A549 (cell line): ENCODE measurements at regions not wholly inside any gene's neighbourhood (a gene's known extent, or its start where the extent isn't known, plus 50 kb on each side); places are given as distances from the start of the nearest gene placed in this dataset.

Source experiments
- ATAC-seq, 2 experiments: fragments of 200-7000 bp in 1 of 2; fragments of >200 bp in 1 of 2; cut with Nextera tagmentation in 1 of 2; cut with Tn5 transposase in 1 of 2; 3 replicates each; pipeline versions ENCODE4 v1.8.0 to v1.9.1; 2018 to 2020; ENCODE audit warnings: mild to moderate bottlenecking in 1 of 2, moderate library complexity in 1 of 2
- CTCF ChIA-PET: fragments of 300-600 bp; sonication (Branson Sonifier 250); formaldehyde crosslinking; extraction: SDS; loops from one replicate; lab custom pipeline; 2021; ENCODE audit warnings: antibody characterized with exemption, inconsistent platforms; lab: Yijun Ruan, JAX
- POLR2A ChIA-PET: fragments of 350-600 bp; formaldehyde crosslinking; extraction: SDS; loops from one replicate; lab custom pipeline; 2021; ENCODE audit warnings: antibody characterized with exemption, inconsistent platforms; lab: Yijun Ruan, JAX
- DNase-seq, 2 experiments: peaks; one replicate each; pipeline versions ENCODE4 v3.0.0 to v3.0.0-alpha.2; 2011 to 2016; ENCODE audit warnings: low read depth in 1 of 2, low spot score in 1 of 2
- FAIRE-seq: peaks from 2 replicates; lab custom pipeline; 2011; peaks lifted over from hg19 to GRCh38; lab: Jason Lieb, UNC
- H3K27ac ChIP-seq, 2 experiments: fragments of >200 bp; sonication (Bioruptor Twin); formaldehyde crosslinking; 3 replicates each; pipeline ENCODE4 v1.5.1; 2016 to 2017
- H3K4me1 ChIP-seq: fragments of >200 bp; sonication (Bioruptor Twin); formaldehyde crosslinking; 3 replicates; pipeline ENCODE4 v1.6.1; 2016
- H3K4me2 ChIP-seq: fragments of >200 bp; sonication (Bioruptor Twin); formaldehyde crosslinking; 3 replicates; pipeline ENCODE4 v1.6.1; 2016
- H3K4me3 ChIP-seq: fragments of >200 bp; sonication (Bioruptor Twin); formaldehyde crosslinking; 3 replicates; pipeline ENCODE4 v1.5.1; 2016
- H3K9me3 ChIP-seq: fragments of >200 bp; sonication (Bioruptor Twin); formaldehyde crosslinking; 3 replicates; pipeline ENCODE4 v1.6.1; 2016
- BCL3 ChIP-seq: fragments of >200 bp; sonication (Bioruptor Twin); formaldehyde crosslinking; IDR thresholded peaks from 3 replicates; pipeline ENCODE4 v1.6.1; 2016
- BHLHE40 ChIP-seq: IDR thresholded peaks from 2 replicates; pipeline ENCODE4 v1.6.1; 2012; ENCODE audit warnings: low read depth, low read length, inconsistent platforms
- CHD2 ChIP-seq: fragments of 150-350 bp; IDR thresholded peaks from 2 replicates; pipeline ENCODE4 v1.6.1; 2014; ENCODE audit warnings: low read length; ENCODE audit not compliant: partially characterized antibody
- CHD4 ChIP-seq: fragments of 200-600 bp; sonication (generic); IDR thresholded peaks from 2 replicates; pipeline ENCODE4 v1.6.1; 2016; ENCODE audit warnings: antibody characterized with exemption, mild to moderate bottlenecking, borderline replicate concordance
- E2F6 ChIP-seq: IDR thresholded peaks from 2 replicates; pipeline ENCODE4 v1.6.1; 2012; ENCODE audit warnings: low read depth, borderline replicate concordance
- EHF ChIP-seq: fragments of 250-450 bp; sonication (Bioruptor Pico); IDR thresholded peaks from 2 replicates; pipeline ENCODE4 v1.5.0; 2020; ENCODE audit warnings: mild to moderate bottlenecking
- EHMT2 ChIP-seq: fragments of 200-600 bp; sonication (generic); IDR thresholded peaks from 2 replicates; pipeline ENCODE4 v1.6.1; 2016; ENCODE audit warnings: antibody characterized with exemption, low read depth, mild to moderate bottlenecking, moderate library complexity
- ELK1 ChIP-seq: fragments of 150-350 bp; IDR thresholded peaks from 2 replicates; pipeline ENCODE4 v1.6.1; 2014; ENCODE audit warnings: low read depth, mild to moderate bottlenecking, low read length
- EP300 ChIP-seq, 2 experiments: fragments of >200 bp; sonication (Bioruptor Twin); formaldehyde crosslinking; IDR thresholded peaks; 2 replicates in 1 of 2; 3 replicates in 1 of 2; pipeline ENCODE4 v1.6.1; 2016 to 2017
- ESRRA ChIP-seq: fragments of 150-350 bp; IDR thresholded peaks from 2 replicates; pipeline ENCODE4 v1.6.1; 2014; ENCODE audit warnings: mild to moderate bottlenecking, low read length, borderline replicate concordance
- FOSB ChIP-seq: fragments of 250-450 bp; sonication (Bioruptor Pico); IDR thresholded peaks from 2 replicates; pipeline ENCODE4 v1.5.0; 2020; ENCODE audit warnings: mild to moderate bottlenecking, moderate library complexity
- FOSL2 ChIP-seq, 2 experiments: fragments of 450-650 bp in 1 of 2; fragments of >200 bp in 1 of 2; sonication (Bioruptor Twin) in 1 of 2; formaldehyde crosslinking; IDR thresholded peaks; 2 replicates each; pipeline versions ENCODE4 v1.5.0 to v1.6.1; 2016 to 2020; ENCODE audit warnings: mild to moderate bottlenecking in 1 of 2, moderate library complexity in 1 of 2
- GATA3 ChIP-seq: IDR thresholded peaks from 2 replicates; pipeline ENCODE4 v1.6.1; 2012; ENCODE audit warnings: borderline replicate concordance
- HEYL ChIP-seq: fragments of 250-450 bp; sonication (Bioruptor Pico); IDR thresholded peaks from 2 replicates; pipeline ENCODE4 v1.8.0; 2021; ENCODE audit warnings: mild to moderate bottlenecking, moderate library complexity
- HMGXB4 ChIP-seq: fragments of 250-450 bp; sonication (Bioruptor Pico); IDR thresholded peaks from 2 replicates; pipeline ENCODE4 v1.5.0; 2021; ENCODE audit warnings: mild to moderate bottlenecking, moderate library complexity, borderline replicate concordance
- HOXA7 ChIP-seq: fragments of 250-450 bp; sonication (Bioruptor Pico); IDR thresholded peaks from 2 replicates; pipeline ENCODE4 v1.5.0; 2020; ENCODE audit warnings: mild to moderate bottlenecking, moderate library complexity
- HOXB13 ChIP-seq: fragments of 250-450 bp; sonication (Bioruptor Pico); IDR thresholded peaks from 2 replicates; pipeline ENCODE4 v1.5.0; 2020; ENCODE audit warnings: low read depth, mild to moderate bottlenecking, moderate library complexity
- HOXB5 ChIP-seq: fragments of 250-450 bp; sonication (Bioruptor Pico); IDR thresholded peaks from 2 replicates; pipeline ENCODE4 v1.5.0; 2020; ENCODE audit warnings: mild to moderate bottlenecking, moderate library complexity
- JUNB ChIP-seq: fragments of >200 bp; sonication (Bioruptor Twin); formaldehyde crosslinking; IDR thresholded peaks from 2 replicates; pipeline ENCODE4 v1.6.1; 2016
- KDM1A ChIP-seq: fragments of 200-600 bp; sonication (generic); IDR thresholded peaks from 2 replicates; pipeline ENCODE4 v1.6.1; 2016; ENCODE audit warnings: low read depth, mild to moderate bottlenecking
- KDM5A ChIP-seq: fragments of 200-600 bp; sonication (generic); IDR thresholded peaks from 2 replicates; pipeline ENCODE4 v1.6.1; 2016; ENCODE audit warnings: antibody characterized with exemption, mild to moderate bottlenecking
- MAFK ChIP-seq: fragments of 450-650 bp; IDR thresholded peaks from 2 replicates; pipeline ENCODE4 v1.6.1; 2014; ENCODE audit not compliant: partially characterized antibody
- MAZ ChIP-seq: fragments of 150-350 bp; IDR thresholded peaks from 2 replicates; pipeline ENCODE4 v1.6.1; 2014; ENCODE audit warnings: antibody characterized with exemption, low read depth, low read length, borderline replicate concordance
- NR3C1 ChIP-seq: fragments of >200 bp; sonication (Bioruptor Twin); formaldehyde crosslinking; IDR thresholded peaks from 3 replicates; pipeline ENCODE4 v1.6.1; 2017
- RARB ChIP-seq: fragments of 250-450 bp; sonication (Bioruptor Pico); IDR thresholded peaks from 2 replicates; pipeline ENCODE4 v1.8.0; 2021; ENCODE audit warnings: mild to moderate bottlenecking, moderate library complexity
- RNF2 ChIP-seq: fragments of 200-600 bp; sonication (generic); IDR thresholded peaks from 2 replicates; pipeline ENCODE4 v1.6.1; 2016; ENCODE audit warnings: low read depth, mild to moderate bottlenecking, antibody characterized with exemption, moderate library complexity, borderline replicate concordance
- TP53 ChIP-seq: fragments of 250-450 bp; sonication (Bioruptor Pico); IDR thresholded peaks from 2 replicates; pipeline ENCODE4 v1.5.0; 2021; ENCODE audit warnings: mild to moderate bottlenecking, moderate library complexity
- ZFP36 ChIP-seq: fragments of 450-650 bp; IDR thresholded peaks from 2 replicates; pipeline ENCODE4 v1.6.1; 2014; ENCODE audit warnings: borderline replicate concordance; ENCODE audit not compliant: partially characterized antibody
- WGBS: methylation state at CpG from one replicate; pipeline ENCODE4 v1.1.6; 2017; ENCODE audit errors: missing lambda C conversion rate; 5-methylcytosine and 5-hydroxymethylcytosine counted together

GRCh38 chr12:45561488-45561887 is 168.0 kb upstream of the ARID2 start:
- H3K4me2 ChIP-seq, result no peak overlapping the region
- no peak for TF ChIP-seq BCL3
- ChIA-PET POLR2A (no interaction called here), CTCF (interaction anchor here (1.1 to 1.6 kb wide), 2 partner anchors 9 to 17 kb away, joined by 3 read pairs; no protein-coding TSS in a partner anchor)
- FAIRE-seq, result no peak
- 36% methylated on average over 4 of the region's 4 CpGs for WGBS
- ATAC-seq, result no peak
- no peak for DNase-seq
- H3K9me3 ChIP-seq, result no peaks in the 10 kb centered on the region
- H3K4me3 ChIP-seq, result no peak overlapping the region
- H3K4me1 ChIP-seq, result no peaks in the 10 kb centered on the region
- no peak overlapping the region for H3K27ac ChIP-seq

- Histone ChIP-seq H3K4me1 (no peaks in the 10 kb centered on the region), H3K4me3 (no peak overlapping the region), H3K27ac (no peak overlapping the region), H3K4me2 (no peak overlapping the region), H3K9me3 (no peaks in the 10 kb centered on the region)
- CTCF ChIA-PET, result no interaction called here
- POLR2A ChIA-PET, result no interaction called here
- FAIRE-seq (no peak), DNase-seq (no peak), ATAC-seq (no peak)
- TF ChIP-seq JUNB (no peak), NR3C1 (no peak), HEYL (no peak), RNF2 (no peak), MAFK (no peak), KDM1A (no peak), FOSL2 (IDR thresholded peaks at IDR 0.05) (no peak), FOSL2 (CRISPR knock-in tag; IDR thresholded peaks at IDR 0.05) (no peak), HOXB5 (CRISPR knock-in tag) (no peak), BCL3 (no peak), GATA3 (no peak), BHLHE40 (no peak), EP300 (IDR thresholded peaks at IDR 0.05) (no peak), HOXB13 (CRISPR knock-in tag) (no peak), ELK1 (no peak), ZFP36 (no peak), EHF (no peak), CHD4 (no peak), TP53 (no peak), ESRRA (no peak), KDM5A (no peak)
Measured at GRCh38 chr12:45565590-45565989, 163.9 kb upstream of the ARID2 start.

GRCh38 chr12:45566257-45566656 is 163.2 kb upstream of the ARID2 start:
- ChIA-PET POLR2A (no interaction called here), CTCF (interaction anchor here (1.5 kb wide), 1 partner anchor 22 kb away, joined by 6 read pairs; no protein-coding TSS in a partner anchor)
- Histone ChIP-seq H3K4me3 (no peak overlapping the region), H3K4me1 (no peaks in the 10 kb centered on the region), H3K9me3 (no peaks in the 10 kb centered on the region), H3K27ac (no peak overlapping the region), H3K4me2 (no peak overlapping the region)
- TF ChIP-seq ESRRA (no peak), HOXA7 (CRISPR knock-in tag) (no peak), KDM1A (no peak), RARB (no peak), EHMT2 (no peak), HMGXB4 (CRISPR knock-in tag) (no peak), FOSB (CRISPR knock-in tag) (no peak), TP53 (no peak), BCL3 (no peak), E2F6 (no peak), CHD4 (no peak), MAZ (no peak), FOSL2 (IDR thresholded peaks at IDR 0.05) (no peak), FOSL2 (CRISPR knock-in tag; IDR thresholded peaks at IDR 0.05) (no peak), CHD2 (no peak)
- ATAC-seq, result no peak
- WGBS, result 89% methylated on average over 2 of the region's 2 CpGs
- no peak for FAIRE-seq
- no peak for DNase-seq
